HG03378 (cell line): ENCODE measurements at regions not wholly inside any gene's neighbourhood (a gene's known extent, or its start where the extent isn't known, plus 50 kb on each side); places are given as distances from the start of the nearest gene placed in this dataset.

Source experiments
- ATAC-seq: cut with Tn5 transposase; IDR thresholded peaks from one replicate; pipeline ENCODE4 v1.9.1; 2021; ENCODE audit warnings: mild to moderate bottlenecking, moderate library complexity; ENCODE audit not compliant: unreplicated experiment

DNA sequence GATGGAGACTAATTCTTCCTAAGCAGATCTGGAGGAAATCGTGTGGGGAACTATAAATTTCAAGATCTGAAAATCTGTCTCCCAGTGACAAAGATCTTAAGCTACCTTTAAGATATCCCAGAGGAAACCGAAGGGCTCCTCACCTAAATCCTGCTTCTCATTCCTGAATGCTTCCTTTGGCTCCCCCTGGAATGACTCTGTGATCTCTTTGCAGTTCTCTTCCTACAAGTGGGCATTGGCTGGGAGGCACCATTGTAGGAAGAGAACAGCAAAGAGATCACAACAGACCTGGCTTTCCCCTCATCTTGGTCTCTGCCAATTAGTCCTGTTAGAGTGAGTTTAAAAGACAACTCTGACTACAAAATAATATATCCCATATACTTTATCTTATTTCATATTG is 70.0 kb upstream of the KCNH7 start:
- ATAC-seq: no peak

DNA sequence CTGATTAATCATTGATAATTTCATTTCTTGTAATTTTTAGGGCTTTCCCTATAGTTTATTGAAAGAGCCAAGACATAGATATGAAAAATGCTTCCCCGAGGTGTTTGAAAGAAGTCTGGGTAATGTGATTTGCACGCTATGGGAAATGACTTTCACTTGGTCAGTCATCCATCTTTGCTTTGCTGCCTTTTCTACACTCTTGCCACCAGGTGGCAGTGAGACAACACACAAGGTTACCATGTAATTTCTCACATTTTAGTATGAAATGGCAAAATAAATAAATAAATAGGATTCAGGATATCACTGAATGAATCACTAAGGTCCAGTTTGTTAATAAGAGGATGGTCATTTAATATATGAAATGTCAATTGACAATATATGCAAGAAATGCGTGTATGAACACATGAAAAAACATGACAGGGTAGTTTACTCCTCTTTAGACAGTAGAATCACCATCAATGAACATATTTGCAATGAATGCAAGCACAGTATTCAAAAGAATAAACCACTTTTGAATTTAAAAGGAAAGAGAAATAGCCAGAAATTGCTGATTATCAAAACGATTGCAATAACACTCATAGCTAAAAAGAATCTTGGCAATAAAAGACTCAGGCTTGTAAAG is 52.2 kb upstream of the KCNH7 start:
- ATAC-seq: peak; percentile 94

DNA sequence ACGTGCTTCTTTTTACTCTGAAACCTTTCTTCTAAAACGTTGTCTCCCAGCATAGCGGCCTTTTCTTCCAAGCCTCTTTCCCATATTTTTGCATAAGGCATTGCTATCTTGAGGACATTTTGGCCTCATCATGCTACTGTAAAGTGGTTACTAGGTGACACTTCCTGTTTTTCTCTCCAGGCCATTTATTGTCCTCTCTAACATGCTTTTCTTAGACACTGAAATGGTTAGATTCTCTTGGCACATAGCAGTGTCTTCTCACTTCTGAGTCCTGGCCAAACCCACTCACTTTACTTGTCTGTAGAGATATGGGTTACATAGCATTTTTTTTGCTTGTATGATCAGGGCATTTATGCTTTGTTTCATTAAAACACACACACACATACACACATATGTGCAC is 50.1 kb upstream of the KCNH7 start:
- no peak for ATAC-seq
